ENCODE measurements at regions not wholly inside any gene's neighbourhood (a gene's known extent, or its start where the extent isn't known, plus 50 kb on each side); places are given as distances from the start of the nearest gene placed in this dataset.

- TF ChIP-seq RNF2 (IDR thresholded peaks at IDR 0.05; ENCODE audit: borderline replicate concordance, low read depth, low read length, missing control alignments, poor library complexity, severe bottlenecking) (no peak), CEBPB (IDR thresholded peaks at IDR 0.05; ENCODE audit: low read depth, low read length) (no peak), POU5F1 (IDR thresholded peaks at IDR 0.05; ENCODE audit: low read depth, low read length) (no peak)
Observed at GRCh38 chr2:120683081-120683480, 52.6 kb upstream of the GLI2 start (continued).
